H7 (cell line): ENCODE measurements at regions not wholly inside any gene's neighbourhood (a gene's known extent, or its start where the extent isn't known, plus 50 kb on each side); places are given as distances from the start of the nearest gene placed in this dataset.
"Not testable (repeated sequence)": the region's sequence is repeated elsewhere in the genome, so short reads cannot be mapped to it uniquely, and the experiment has no call there.

ENCODE experiments used
- DNase-seq: peaks from one replicate; pipeline ENCODE4 v3.0.0; 2012
- H3K27me3 ChIP-seq: 2 replicates; pipeline ENCODE4 v1.6.0; 2011; ENCODE audit warnings: mild to moderate bottlenecking, low read length; ENCODE audit not compliant: control insufficient read depth, insufficient read depth
- H3K36me3 ChIP-seq: replicated peaks from 2 replicates; pipeline ENCODE4 v1.5.1; 2011; ENCODE audit warnings: low read length; ENCODE audit not compliant: control insufficient read depth, insufficient read depth
- H3K4me3 ChIP-seq: 2 replicates; pipeline ENCODE4 v1.5.1; 2011; ENCODE audit warnings: low read depth, mild to moderate bottlenecking, control low read depth, low read length, moderate library complexity; ENCODE audit not compliant: insufficient read depth

DNA sequence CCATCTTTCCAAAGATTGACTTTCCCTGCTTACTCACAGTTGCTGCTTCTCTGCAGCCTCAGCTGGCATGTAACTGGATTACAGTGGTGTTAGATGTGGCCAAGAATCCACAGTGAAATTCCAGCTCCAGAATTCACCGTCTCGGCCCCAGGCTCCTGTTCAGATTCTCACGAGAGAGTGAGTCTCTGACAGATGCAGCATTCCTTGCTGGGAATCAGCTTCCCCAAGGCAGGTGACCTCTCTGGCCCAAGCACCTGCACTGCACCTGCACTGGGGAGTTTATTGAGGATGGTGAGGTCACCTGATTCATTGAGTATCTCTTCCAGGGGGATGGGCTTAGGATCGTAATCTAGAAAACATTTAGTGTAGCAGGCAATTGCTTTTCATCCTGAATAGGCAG lies 600.5 kb upstream of the RBFOX1 start:
- DNase-seq, result no peak
- H3K4me3 ChIP-seq, result no peak overlapping the region
- no peaks in the 10 kb centered on the region; the same call in 1 of the 2 replicates for H3K27me3 ChIP-seq
- H3K36me3 ChIP-seq, result no peaks in the 10 kb centered on the region

GRCh38 chr16:6728381-6728780 lies 604.3 kb upstream of the RBFOX1 start:
- Histone ChIP-seq H3K36me3 (no peaks in the 10 kb centered on the region), H3K27me3 (no peaks in the 10 kb centered on the region; the same call in 1 of the 2 replicates), H3K4me3 (no peak overlapping the region)
- no peak for DNase-seq

DNA sequence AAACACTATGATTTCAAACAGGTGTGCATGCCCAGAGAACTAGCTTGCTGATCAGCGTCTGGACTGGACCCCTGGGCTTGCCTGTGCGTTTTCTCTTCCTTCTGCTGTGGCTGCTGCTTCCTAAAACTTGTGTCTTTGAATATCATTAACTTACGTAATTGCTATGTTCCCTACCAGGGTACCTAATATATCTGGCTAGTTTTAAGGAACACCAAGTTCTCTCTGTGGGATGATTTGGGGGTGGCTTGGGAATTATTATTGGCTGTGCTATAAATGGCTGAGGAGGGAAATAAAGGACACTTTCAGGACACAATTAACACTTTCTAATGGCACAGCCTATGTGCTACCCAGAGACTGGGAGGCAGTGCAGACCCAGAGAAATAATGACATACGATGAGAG lies 606.0 kb upstream of the RBFOX1 start:
- Histone ChIP-seq H3K36me3 (no peaks in the 10 kb centered on the region), H3K27me3 (no peaks in the 10 kb centered on the region; the same call in 1 of the 2 replicates), H3K4me3 (no peak overlapping the region)
- DNase-seq, result no peak

- no peaks in the 10 kb centered on the region for H3K27me3 ChIP-seq
- H3K4me3 ChIP-seq, result no peak overlapping the region
- DNase-seq, result peak; percentile 12
- H3K36me3 ChIP-seq, result no peaks in the 10 kb centered on the region
Measured at GRCh38 chr16:6725634-6726331, 606.9 kb upstream of the RBFOX1 start.

DNA sequence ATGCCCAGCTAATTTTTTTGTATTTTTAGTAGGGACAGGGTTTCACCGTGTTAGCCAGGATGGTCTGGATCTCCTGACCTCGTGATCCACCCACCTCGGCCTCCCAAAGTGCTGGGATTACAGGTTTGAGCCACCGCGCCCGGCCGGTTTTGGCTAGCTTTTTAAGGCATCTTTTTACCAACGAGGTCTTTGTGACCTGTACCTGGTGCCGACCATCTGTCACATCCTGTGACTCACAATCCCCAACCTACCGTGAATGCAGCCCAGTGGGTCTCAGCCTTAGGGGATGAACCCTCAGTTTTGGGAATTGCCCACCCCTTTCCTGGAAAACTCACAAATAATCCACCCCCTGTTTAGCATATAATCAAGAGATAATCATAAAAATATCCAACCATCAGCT lies 607.4 kb upstream of the RBFOX1 start:
- not testable (repeated sequence) for H3K36me3 ChIP-seq, DNase-seq, H3K4me3 ChIP-seq

GRCh38 chr16:6722786-6723185 lies 609.9 kb upstream of the RBFOX1 start:
- H3K4me3 ChIP-seq, result no peak overlapping the region
- H3K36me3 ChIP-seq, result no peaks in the 10 kb centered on the region
- H3K27me3 ChIP-seq, result no peaks in the 10 kb centered on the region
- no peak for DNase-seq

More for the DNA sequence above, 607.4 kb upstream of the RBFOX1 start:
- not testable (repeated sequence) for H3K27me3 ChIP-seq

- no peaks in the 10 kb centered on the region for H3K36me3 ChIP-seq
- H3K4me3 ChIP-seq, result no peak overlapping the region
- DNase-seq, result no peak
- no peaks in the 10 kb centered on the region for H3K27me3 ChIP-seq
Measured at GRCh38 chr16:6714510-6714909, 618.1 kb upstream of the RBFOX1 start.

DNA sequence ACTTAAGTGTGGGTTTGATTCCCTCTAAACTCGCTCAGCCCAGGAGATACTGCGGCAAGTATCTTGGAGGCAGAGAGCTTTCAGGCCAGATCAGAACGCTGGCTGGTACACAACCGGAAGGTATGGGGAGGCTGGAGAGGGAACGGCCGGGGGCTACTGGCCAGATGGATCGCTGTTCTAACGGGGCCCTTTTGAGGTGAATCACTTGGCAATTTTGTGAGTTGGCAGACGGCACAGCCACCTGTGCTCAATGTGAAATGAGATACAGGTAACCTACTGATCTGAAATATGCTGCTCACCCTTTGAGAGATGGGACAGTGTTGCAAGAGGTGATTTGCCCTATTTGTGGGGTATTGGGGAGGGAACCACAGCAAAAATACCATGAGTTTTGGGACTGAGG lies 622.9 kb upstream of the RBFOX1 start:
- H3K4me3 ChIP-seq, result no peak overlapping the region
- H3K36me3 ChIP-seq, result no peaks in the 10 kb centered on the region
- no peak for DNase-seq
- no peaks in the 10 kb centered on the region for H3K27me3 ChIP-seq

- DNase-seq, result no peak
- H3K36me3 ChIP-seq, result no peaks in the 10 kb centered on the region
- no peaks in the 10 kb centered on the region for H3K27me3 ChIP-seq
- no peak overlapping the region for H3K4me3 ChIP-seq
Measured at GRCh38 chr16:6708576-6709215, 623.9 kb upstream of the RBFOX1 start.

DNA sequence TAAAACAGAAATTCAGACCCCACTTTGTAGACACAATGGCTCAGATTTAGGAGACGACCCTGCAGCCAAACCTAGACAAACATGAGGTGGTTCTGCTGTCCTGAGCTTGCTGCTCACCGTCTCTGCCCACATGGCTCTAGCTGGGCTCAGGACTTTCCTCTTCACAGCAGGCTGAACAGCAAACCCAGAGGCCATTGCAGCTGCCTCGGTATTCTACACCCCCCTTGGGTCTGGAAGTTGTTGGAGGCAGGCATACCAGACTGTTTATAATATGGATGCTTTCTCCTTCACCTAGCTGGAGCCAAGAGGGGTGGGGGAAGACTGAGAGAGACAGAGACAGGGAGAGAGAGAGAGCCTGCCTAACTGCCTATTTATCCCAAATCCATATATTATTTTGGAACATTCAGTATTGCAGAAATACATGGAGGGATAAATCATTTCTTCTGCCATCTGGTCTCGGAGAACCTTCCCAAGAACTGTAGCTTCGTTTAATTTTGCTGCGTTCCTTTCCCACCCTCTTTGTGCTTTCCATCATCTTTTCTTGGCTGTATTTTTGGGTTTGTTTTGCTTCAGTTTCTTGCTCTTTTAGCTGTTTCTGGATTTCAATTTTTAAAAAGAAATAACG lies 628.2 kb upstream of the RBFOX1 start:
- H3K4me3 ChIP-seq, result no peak overlapping the region
- H3K36me3 ChIP-seq, result no peaks in the 10 kb centered on the region
- DNase-seq, result no peak
- H3K27me3 ChIP-seq, result no peaks in the 10 kb centered on the region

GRCh38 chr16:6701096-6701495 lies 631.5 kb upstream of the RBFOX1 start:
- no peaks in the 10 kb centered on the region for H3K36me3 ChIP-seq
- no peak overlapping the region for H3K4me3 ChIP-seq
- no peaks in the 10 kb centered on the region for H3K27me3 ChIP-seq
- no peak for DNase-seq

DNA sequence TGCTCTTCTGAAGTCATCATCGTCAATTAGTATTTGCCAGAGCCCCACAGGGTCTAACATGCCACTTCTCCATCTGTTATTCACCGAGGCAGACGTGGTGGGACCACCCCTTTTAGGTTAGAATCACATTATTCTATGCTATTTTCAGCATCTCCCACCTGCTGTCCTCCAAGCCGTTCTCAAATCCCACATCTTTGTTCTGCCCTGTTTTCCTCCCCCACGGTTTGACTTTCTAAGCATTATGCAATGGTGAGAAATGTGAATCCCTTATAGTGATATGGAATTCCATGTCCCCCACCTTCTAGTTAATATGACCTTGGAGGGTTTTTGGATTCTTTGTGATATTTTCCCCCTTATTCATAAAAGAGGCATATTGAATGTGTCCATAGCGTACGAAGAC lies 634.1 kb upstream of the RBFOX1 start:
- Histone ChIP-seq H3K4me3 (no peak overlapping the region), H3K36me3 (no peaks in the 10 kb centered on the region), H3K27me3 (no peaks in the 10 kb centered on the region)
- DNase-seq, result no peak

DNA sequence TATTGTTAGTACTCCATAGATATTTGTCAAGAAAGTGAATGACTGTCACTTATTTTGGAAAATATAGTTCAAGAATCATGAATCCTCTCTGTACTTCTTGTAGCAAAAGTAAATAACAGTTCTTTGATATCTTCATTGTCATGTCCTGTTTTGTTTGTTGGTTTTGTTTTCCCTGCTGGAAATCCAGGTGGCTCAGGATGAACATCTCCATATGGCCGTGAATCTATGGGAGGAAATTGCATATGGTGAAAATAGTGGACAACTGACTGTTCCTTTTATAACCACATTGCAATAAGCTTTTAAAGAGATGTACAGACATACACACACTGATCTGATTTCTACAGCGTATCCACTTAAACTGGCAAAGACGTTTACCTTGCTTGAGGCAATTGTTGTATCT lies 637.0 kb upstream of the RBFOX1 start:
- no peaks in the 10 kb centered on the region for H3K27me3 ChIP-seq
- no peak for DNase-seq
- no peak overlapping the region for H3K4me3 ChIP-seq
- H3K36me3 ChIP-seq, result no peaks in the 10 kb centered on the region

DNA sequence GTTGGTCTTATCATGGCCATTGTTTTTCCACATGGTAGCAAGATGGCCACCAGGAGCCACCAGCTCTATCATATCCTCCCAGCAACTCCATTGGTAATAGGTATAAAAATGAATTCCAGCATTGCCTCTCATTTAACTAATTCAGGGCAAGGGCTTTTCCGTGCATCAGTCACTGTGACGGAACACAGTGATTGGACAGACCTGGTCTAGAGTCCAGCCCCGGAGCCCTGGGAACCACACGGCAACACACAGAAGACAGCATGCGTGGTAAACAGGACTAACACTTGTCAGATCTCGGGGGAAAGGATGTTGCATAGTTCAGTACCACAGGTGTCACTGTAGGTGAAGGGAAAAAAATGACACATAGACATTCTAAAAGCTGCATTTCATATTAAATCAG lies 638.0 kb upstream of the RBFOX1 start:
- no peaks in the 10 kb centered on the region for H3K36me3 ChIP-seq
- H3K4me3 ChIP-seq, result no peak overlapping the region
- DNase-seq, result no peak
- no peaks in the 10 kb centered on the region for H3K27me3 ChIP-seq

GRCh38 chr16:6693418-6693817 lies 639.2 kb upstream of the RBFOX1 start:
- not testable (repeated sequence) for H3K27me3 ChIP-seq, H3K36me3 ChIP-seq, H3K4me3 ChIP-seq, DNase-seq
